SH-SY5Y (cell line): ENCODE measurements at regions not wholly inside any gene's neighbourhood (a gene's known extent, or its start where the extent isn't known, plus 50 kb on each side); places are given as distances from the start of the nearest gene placed in this dataset.

ENCODE experiments used
- GATA2 ChIP-seq: IDR thresholded peaks from 2 replicates; pipeline ENCODE4 v1.6.1; 2011; ENCODE audit warnings: mild to moderate bottlenecking, low read depth, low read length
- GATA3 ChIP-seq: IDR thresholded peaks from 2 replicates; pipeline ENCODE4 v1.6.1; 2011; ENCODE audit warnings: low read depth, mild to moderate bottlenecking, low read length, moderate library complexity

DNA sequence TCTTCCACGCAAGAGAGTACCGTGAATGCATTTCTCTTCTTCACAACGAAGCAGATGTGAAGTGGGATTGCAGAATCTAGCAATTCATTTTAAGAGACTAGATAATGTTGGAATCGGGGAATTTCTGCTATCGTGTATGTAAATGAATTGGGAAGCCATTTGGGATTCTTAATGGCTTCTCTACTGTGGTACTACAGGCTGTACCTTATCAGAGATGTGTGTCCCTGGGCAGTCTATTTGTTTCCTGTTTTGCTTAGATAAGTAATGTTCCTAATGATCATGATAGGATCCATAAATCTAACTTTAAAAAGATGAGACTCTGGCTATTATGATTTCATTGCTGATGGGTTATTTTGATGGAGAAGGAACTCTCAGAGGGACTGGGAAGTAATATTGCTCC is 320.6 kb downstream of the REEP3 start:
- peak; percentile 55; the same call in 1 of the 2 replicates for TF ChIP-seq GATA2
- TF ChIP-seq GATA3, result peak; percentile 64
